Activated CD4-positive, alpha-beta T cell treated with anti-CD3 and anti-CD28 coated beads, Interleukin-2, amount 10 ng/mL, durations not matched to agents 7 days and 5 days (primary cell): ENCODE measurements at regions not wholly inside any gene's neighbourhood (a gene's known extent, or its start where the extent isn't known, plus 50 kb on each side); places are given as distances from the start of the nearest gene placed in this dataset.
"Not testable (repeated sequence)": the region's sequence is repeated elsewhere in the genome, so short reads cannot be mapped to it uniquely, and the experiment has no call there.

Source experiments
- CTCF ChIA-PET: fragments of 350-600 bp; sonication (Branson Sonifier 250); formaldehyde crosslinking; loops from one replicate; lab custom pipeline; 2021; ENCODE audit warnings: antibody characterized with exemption; lab: Charles Lee
- POLR2A ChIA-PET: fragments of 350-600 bp; sonication (Branson Sonifier 250); formaldehyde crosslinking; loops from one replicate; lab custom pipeline; 2021; ENCODE audit warnings: antibody characterized with exemption; lab: Charles Lee
- DNase-seq: peaks from one replicate; pipeline ENCODE4 v3.0.0-alpha.2; 2020
- H3K27ac Mint-ChIP-seq: one replicate; pipeline ENCODE4 v1.8.0; 2021; ENCODE audit warnings: mild to moderate bottlenecking, moderate library complexity, mixed read lengths
- H3K27me3 Mint-ChIP-seq: one replicate; pipeline ENCODE4 v1.8.0; 2021; ENCODE audit warnings: mixed read lengths
- H3K36me3 Mint-ChIP-seq: one replicate; pipeline ENCODE4 v1.8.0; 2021; ENCODE audit warnings: low read depth, mixed read lengths
- H3K4me1 Mint-ChIP-seq: one replicate; pipeline ENCODE4 v1.8.0; 2021; ENCODE audit warnings: mixed read lengths
- H3K4me3 Mint-ChIP-seq: one replicate; pipeline ENCODE4 v1.8.0; 2021; ENCODE audit warnings: mild to moderate bottlenecking, moderate library complexity, mixed read lengths
- H3K9me3 Mint-ChIP-seq: one replicate; pipeline ENCODE4 v1.8.0; 2021; ENCODE audit warnings: mixed read lengths

GRCh38 chr16:59045501-59045900, 311.4 kb upstream of the GOT2 start:
- Mint-ChIP-seq H3K36me3 (no peaks in the 10 kb centered on the region), H3K27ac (no peak overlapping the region), H3K27me3 (no peaks in the 10 kb centered on the region), H3K4me1 (no peaks in the 10 kb centered on the region), H3K4me3 (no peak overlapping the region), H3K9me3 (no peaks in the 10 kb centered on the region)
- DNase-seq: no peak
- POLR2A ChIA-PET: no interaction called here
- CTCF ChIA-PET: no interaction called here

- ChIA-PET POLR2A (no interaction called here), CTCF (no interaction called here)
- H3K9me3 Mint-ChIP-seq: no peaks in the 10 kb centered on the region
- no peak for DNase-seq
- no peak overlapping the region for H3K4me3 Mint-ChIP-seq
- no peaks in the 10 kb centered on the region for H3K36me3 Mint-ChIP-seq
- no peak overlapping the region for H3K27ac Mint-ChIP-seq
- H3K27me3 Mint-ChIP-seq: no peaks in the 10 kb centered on the region
- H3K4me1 Mint-ChIP-seq: no peaks in the 10 kb centered on the region
These were observed 310.5 kb upstream of the GOT2 start for GRCh38 chr16:59044616-59045015.

- Mint-ChIP-seq H3K4me1 (no peaks in the 10 kb centered on the region), H3K27me3 (no peaks in the 10 kb centered on the region), H3K4me3 (no peak overlapping the region), H3K36me3 (no peaks in the 10 kb centered on the region), H3K9me3 (no peaks in the 10 kb centered on the region), H3K27ac (no peak overlapping the region)
- CTCF ChIA-PET: no interaction called here
- POLR2A ChIA-PET: no interaction called here
- DNase-seq: no peak
These were observed 308.2 kb upstream of the GOT2 start for GRCh38 chr16:59042301-59042700.

- Mint-ChIP-seq H3K9me3 (no peaks in the 10 kb centered on the region), H3K4me3 (no peak overlapping the region), H3K4me1 (no peaks in the 10 kb centered on the region), H3K36me3 (no peaks in the 10 kb centered on the region), H3K27ac (no peak overlapping the region), H3K27me3 (no peaks in the 10 kb centered on the region)
- ChIA-PET POLR2A (no interaction called here), CTCF (no interaction called here)
- DNase-seq: no peak
These were observed 305.1 kb upstream of the GOT2 start for GRCh38 chr16:59039066-59039720.

- Mint-ChIP-seq H3K4me1 (no peaks in the 10 kb centered on the region), H3K36me3 (no peaks in the 10 kb centered on the region), H3K27me3 (no peaks in the 10 kb centered on the region), H3K27ac (no peak overlapping the region), H3K9me3 (no peaks in the 10 kb centered on the region), H3K4me3 (no peak overlapping the region)
- POLR2A ChIA-PET: no interaction called here
- DNase-seq: no peak
- CTCF ChIA-PET: no interaction called here
These were observed 296.9 kb upstream of the GOT2 start for GRCh38 chr16:59030923-59031485.

- POLR2A ChIA-PET: no interaction called here
- no peaks in the 10 kb centered on the region for H3K27me3 Mint-ChIP-seq
- no peaks in the 10 kb centered on the region for H3K4me1 Mint-ChIP-seq
- no peak for DNase-seq
- H3K4me3 Mint-ChIP-seq: no peak overlapping the region
- CTCF ChIA-PET: no interaction called here
- no peaks in the 10 kb centered on the region for H3K36me3 Mint-ChIP-seq
- H3K27ac Mint-ChIP-seq: no peak overlapping the region
- no peaks in the 10 kb centered on the region for H3K9me3 Mint-ChIP-seq
These were observed 287.6 kb upstream of the GOT2 start for GRCh38 chr16:59021751-59022150.

- POLR2A ChIA-PET: no interaction called here
- Mint-ChIP-seq H3K27ac (no peak overlapping the region), H3K27me3 (no peaks in the 10 kb centered on the region), H3K9me3 (no peaks in the 10 kb centered on the region), H3K36me3 (no peaks in the 10 kb centered on the region), H3K4me3 (no peak overlapping the region), H3K4me1 (no peaks in the 10 kb centered on the region)
- no peak for DNase-seq
- CTCF ChIA-PET: no interaction called here
These were observed 279.8 kb upstream of the GOT2 start for GRCh38 chr16:59013930-59014329.

- Mint-ChIP-seq H3K36me3 (no peaks in the 10 kb centered on the region), H3K27me3 (no peaks in the 10 kb centered on the region), H3K4me1 (no peaks in the 10 kb centered on the region), H3K27ac (no peak overlapping the region), H3K9me3 (no peaks in the 10 kb centered on the region), H3K4me3 (no peak overlapping the region)
- ChIA-PET CTCF (no interaction called here), POLR2A (no interaction called here)
- no peak for DNase-seq
These were observed 265.6 kb upstream of the GOT2 start for GRCh38 chr16:58999762-59000161.

GRCh38 chr16:58992755-58993154, 258.6 kb upstream of the GOT2 start:
- H3K4me3 Mint-ChIP-seq, CTCF ChIA-PET, H3K27me3 Mint-ChIP-seq, H3K27ac Mint-ChIP-seq, DNase-seq, H3K4me1 Mint-ChIP-seq, H3K9me3 Mint-ChIP-seq, POLR2A ChIA-PET, H3K36me3 Mint-ChIP-seq: not testable (repeated sequence)

- peaks cover 14% of the 10 kb centered on the region for H3K9me3 Mint-ChIP-seq
- H3K27ac Mint-ChIP-seq, H3K4me1 Mint-ChIP-seq, H3K27me3 Mint-ChIP-seq, DNase-seq, H3K36me3 Mint-ChIP-seq, POLR2A ChIA-PET, H3K4me3 Mint-ChIP-seq: not testable (repeated sequence)
- CTCF ChIA-PET: interaction anchor here (0.6 kb wide), 1 partner anchor 306 kb away, joined by 3 read pairs; no protein-coding TSS in a partner anchor
These were observed 249.3 kb upstream of the GOT2 start for GRCh38 chr16:58983181-58983965.

GRCh38 chr16:58970775-58971174, 236.7 kb upstream of the GOT2 start:
- no peak for DNase-seq
- ChIA-PET POLR2A (no interaction called here), CTCF (no interaction called here)
- Mint-ChIP-seq H3K9me3 (no peaks in the 10 kb centered on the region), H3K27ac (no peak overlapping the region), H3K4me3 (no peak overlapping the region), H3K27me3 (no peaks in the 10 kb centered on the region), H3K36me3 (no peaks in the 10 kb centered on the region), H3K4me1 (no peaks in the 10 kb centered on the region)

GRCh38 chr16:58963479-58963878, 229.4 kb upstream of the GOT2 start:
- Mint-ChIP-seq H3K36me3 (no peaks in the 10 kb centered on the region), H3K27me3 (no peaks in the 10 kb centered on the region), H3K4me3 (no peak overlapping the region), H3K4me1 (no peaks in the 10 kb centered on the region), H3K27ac (no peak overlapping the region), H3K9me3 (no peaks in the 10 kb centered on the region)
- POLR2A ChIA-PET: no interaction called here
- CTCF ChIA-PET: interaction anchor here (0.6 kb wide), 1 partner anchor 359 kb away, joined by 4 read pairs; no protein-coding TSS in a partner anchor
- DNase-seq: no peak

GRCh38 chr16:58962811-58963210, 228.7 kb upstream of the GOT2 start:
- POLR2A ChIA-PET: no interaction called here
- Mint-ChIP-seq H3K4me3 (no peak overlapping the region), H3K36me3 (no peaks in the 10 kb centered on the region), H3K9me3 (no peaks in the 10 kb centered on the region), H3K4me1 (no peaks in the 10 kb centered on the region), H3K27me3 (no peaks in the 10 kb centered on the region), H3K27ac (no peak overlapping the region)
- CTCF ChIA-PET: interaction anchor here (0.6 kb wide), 1 partner anchor 358 kb away, joined by 4 read pairs; no protein-coding TSS in a partner anchor
- no peak for DNase-seq
